Testis (tissue), 2 donors: ENCODE measurements at regions not wholly inside any gene's neighbourhood (a gene's known extent, or its start where the extent isn't known, plus 50 kb on each side); places are given as distances from the start of the nearest gene placed in this dataset.

Experiments
- DNase-seq: peaks from one replicate; pipeline ENCODE4 v3.0.0-alpha.2; 2019
- H3K27ac ChIP-seq, 2 donors: fragments of 200-600 bp; sonication (generic); one replicate each; pipeline ENCODE4 v1.5.1; 2019
- H3K27me3 ChIP-seq: fragments of 200-600 bp; sonication (generic); one replicate; pipeline ENCODE4 v1.5.1; 2019
- H3K36me3 ChIP-seq: fragments of 200-600 bp; sonication (generic); one replicate; pipeline ENCODE4 v1.5.1; 2017; ENCODE audit warnings: low read depth; ENCODE audit errors: missing control alignments
- H3K4me1 ChIP-seq: fragments of 200-600 bp; sonication (generic); one replicate; pipeline ENCODE4 v1.5.1; 2019
- H3K4me3 ChIP-seq, 2 donors: fragments of 200-600 bp; sonication (generic); one replicate each; pipeline ENCODE4 v1.5.1; 2017 to 2019
- H3K9me3 ChIP-seq: fragments of 200-600 bp; sonication (generic); one replicate; pipeline ENCODE4 v1.5.1; 2017
- POLR2A ChIP-seq: fragments of 450-650 bp; IDR thresholded peaks from one replicate; pipeline ENCODE4 v1.6.1; 2017; ENCODE audit warnings: antibody characterized with exemption, mild to moderate bottlenecking, moderate library complexity
- WGBS, 2 donors: methylation state at CpG; one replicate each; pipeline ENCODE4 v1.1.5; 2018; 5-methylcytosine and 5-hydroxymethylcytosine counted together
- intact Hi-C: fragments of 100-400 bp; cut with DNase I; formaldehyde crosslinking; loops from one replicate; pipeline ENCODE4 v1.15.1; 2023; ENCODE audit warnings: low total_unique reads
- TF ChIP-seq, protein P1 (sequence below), 3 experiments: fragments of 450-650 bp in 2 of 3; fragments of 200-600 bp in 1 of 3; sonication (generic) in 1 of 3; IDR thresholded peaks; one replicate each; pipeline ENCODE4 v1.5.1; 2016 to 2019; ENCODE audit warnings: antibody characterized with exemption in 3 of 3, mild to moderate bottlenecking in 2 of 3, moderate library complexity in 1 of 3

DNA sequence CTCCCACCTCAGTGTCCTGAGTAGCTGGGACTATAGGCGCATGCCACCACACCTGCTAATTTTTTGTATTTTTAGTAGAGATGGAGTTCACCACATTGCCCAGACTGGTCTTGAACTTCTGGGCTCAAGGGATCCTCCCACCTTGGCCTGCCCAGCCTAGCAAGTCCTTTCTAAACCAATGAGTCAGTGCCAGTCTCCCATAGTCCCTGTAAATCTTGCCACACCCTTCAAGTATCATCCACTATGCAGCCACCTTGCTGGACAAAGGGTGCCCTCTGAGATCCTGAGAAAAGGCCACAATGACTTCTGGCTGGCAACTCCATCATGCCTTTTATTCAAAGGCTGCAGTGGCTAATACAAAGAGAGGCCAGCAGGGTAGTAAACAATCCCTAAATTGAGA is 184.0 kb downstream of the ABHD5 start:
- no peaks in the 10 kb centered on the region for H3K36me3 ChIP-seq
- H3K27ac ChIP-seq = no peak overlapping the region
- H3K4me1 ChIP-seq = no peaks in the 10 kb centered on the region
- H3K4me3 ChIP-seq = no peak overlapping the region
- H3K9me3 ChIP-seq = no peaks in the 10 kb centered on the region
- no peak for TF ChIP-seq POLR2A
- TF ChIP-seq, protein P1, sequence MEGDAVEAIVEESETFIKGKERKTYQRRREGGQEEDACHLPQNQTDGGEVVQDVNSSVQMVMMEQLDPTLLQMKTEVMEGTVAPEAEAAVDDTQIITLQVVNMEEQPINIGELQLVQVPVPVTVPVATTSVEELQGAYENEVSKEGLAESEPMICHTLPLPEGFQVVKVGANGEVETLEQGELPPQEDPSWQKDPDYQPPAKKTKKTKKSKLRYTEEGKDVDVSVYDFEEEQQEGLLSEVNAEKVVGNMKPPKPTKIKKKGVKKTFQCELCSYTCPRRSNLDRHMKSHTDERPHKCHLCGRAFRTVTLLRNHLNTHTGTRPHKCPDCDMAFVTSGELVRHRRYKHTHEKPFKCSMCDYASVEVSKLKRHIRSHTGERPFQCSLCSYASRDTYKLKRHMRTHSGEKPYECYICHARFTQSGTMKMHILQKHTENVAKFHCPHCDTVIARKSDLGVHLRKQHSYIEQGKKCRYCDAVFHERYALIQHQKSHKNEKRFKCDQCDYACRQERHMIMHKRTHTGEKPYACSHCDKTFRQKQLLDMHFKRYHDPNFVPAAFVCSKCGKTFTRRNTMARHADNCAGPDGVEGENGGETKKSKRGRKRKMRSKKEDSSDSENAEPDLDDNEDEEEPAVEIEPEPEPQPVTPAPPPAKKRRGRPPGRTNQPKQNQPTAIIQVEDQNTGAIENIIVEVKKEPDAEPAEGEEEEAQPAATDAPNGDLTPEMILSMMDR (IDR thresholded peaks at IDR 0.05) = no peak
- H3K27me3 ChIP-seq = no peaks in the 10 kb centered on the region
- 93 to 100% methylated on average over 1 of the region's 1 CpG for WGBS, 2 donors
- intact Hi-C loops = no loop called here
- DNase-seq = no peak

DNA sequence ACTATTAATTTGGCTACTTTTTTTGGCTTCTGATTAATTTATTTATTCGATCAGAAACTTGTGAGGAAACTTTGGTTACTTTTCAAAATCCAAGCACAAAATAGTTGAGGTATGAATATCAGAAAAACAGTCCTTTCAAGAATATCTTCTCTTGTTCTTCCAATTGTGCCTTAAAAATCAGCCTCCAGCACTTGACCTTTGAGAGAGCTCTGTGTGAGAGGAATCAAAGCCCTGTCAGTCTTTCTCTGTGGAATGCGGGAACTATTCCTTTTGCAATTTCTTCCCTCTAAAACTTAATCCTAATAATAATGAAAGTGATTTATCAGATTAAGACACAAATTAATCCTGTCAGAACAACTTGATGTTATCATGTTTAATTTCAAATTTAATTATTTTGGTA is 185.9 kb downstream of the ABHD5 start:
- no peak for TF ChIP-seq POLR2A
- TF ChIP-seq, protein P1 (IDR thresholded peaks at IDR 0.05) = no peak
- Histone ChIP-seq H3K27ac (no peak overlapping the region), H3K9me3 (no peaks in the 10 kb centered on the region), H3K4me1 (no peaks in the 10 kb centered on the region), H3K36me3 (no peaks in the 10 kb centered on the region), H3K4me3 (no peak overlapping the region), H3K27me3 (no peaks in the 10 kb centered on the region)
- intact Hi-C loops = no loop called here
- WGBS, 2 donors = 90 to 95% methylated on average over 2 of the region's 2 CpGs
- DNase-seq = no peak

DNA sequence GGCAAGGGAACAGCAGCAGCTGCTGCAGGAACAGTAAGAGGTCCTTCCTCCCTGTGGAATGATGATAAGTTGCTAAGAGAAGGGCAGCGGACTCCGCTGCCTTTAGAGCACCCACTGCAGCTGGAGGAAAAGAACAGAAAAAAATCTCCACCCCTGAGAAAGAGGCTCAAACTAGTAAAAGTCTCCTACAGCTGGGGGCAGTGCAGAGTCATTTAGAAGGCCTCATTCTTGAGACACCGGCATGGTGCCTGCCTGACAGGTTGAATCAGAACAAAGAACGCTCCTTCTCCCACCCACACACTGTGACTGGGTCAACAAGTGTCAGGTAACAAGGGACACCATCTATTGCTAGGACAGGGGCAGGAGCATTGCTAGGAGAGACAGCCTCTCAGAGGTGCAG is 188.4 kb downstream of the ABHD5 start:
- Histone ChIP-seq H3K4me1 (peaks cover 12% of the 10 kb centered on the region), H3K27me3 (no peaks in the 10 kb centered on the region), H3K4me3 (no peak overlapping the region), H3K36me3 (no peaks in the 10 kb centered on the region), H3K27ac (no peak overlapping the region), H3K9me3 (no peaks in the 10 kb centered on the region)
- TF ChIP-seq, protein P1 (IDR thresholded peaks at IDR 0.05) = peak in 1 of 3 experiments; percentile 8
- TF ChIP-seq POLR2A = no peak
- intact Hi-C loops = no loop called here
- DNase-seq = peak; percentile 33
- WGBS, 2 donors = 60 to 73% methylated on average over 4 of the region's 4 CpGs

DNA sequence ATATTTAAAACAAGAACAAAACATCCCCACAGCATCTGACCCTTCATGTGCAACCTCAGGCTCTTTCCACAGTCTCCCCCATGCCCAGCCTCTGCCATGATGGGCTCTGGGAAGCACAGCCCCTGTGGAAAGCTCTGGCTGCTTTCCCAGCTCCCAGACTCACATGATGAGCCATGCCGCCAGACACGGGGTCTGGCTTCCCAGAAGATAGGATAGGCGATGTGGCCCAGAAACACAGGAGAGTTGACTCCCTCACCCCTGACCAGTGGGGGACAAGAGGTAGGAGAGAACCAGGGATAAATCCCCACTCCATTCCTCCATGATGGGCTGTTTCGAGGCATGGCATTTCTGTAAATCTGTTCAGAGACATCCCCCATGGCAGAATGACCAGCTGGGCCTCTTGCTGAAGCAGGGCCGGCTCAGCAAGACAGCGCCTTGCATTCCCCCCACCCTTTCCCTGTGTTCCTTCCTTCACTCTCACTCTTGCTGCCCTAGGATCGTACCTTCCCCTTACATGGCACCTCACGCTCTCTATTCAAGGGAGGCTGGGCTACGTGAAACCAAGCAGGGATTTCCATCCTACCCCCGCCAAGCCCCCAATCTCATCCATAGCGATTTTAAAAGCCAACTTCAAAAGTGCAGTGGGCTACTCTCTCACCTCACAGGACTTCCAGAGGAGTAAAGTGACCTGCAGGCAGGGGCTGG is 192.4 kb downstream of the ABHD5 start:
- DNase-seq = no peak
- no peaks in the 10 kb centered on the region for H3K27me3 ChIP-seq
- no peaks in the 10 kb centered on the region for H3K36me3 ChIP-seq
- H3K4me1 ChIP-seq = peaks cover 12% of the 10 kb centered on the region
- WGBS, 2 donors = 75 to 88% methylated on average over 9 to 11 of the region's 11 CpGs
- no peak overlapping the region for H3K4me3 ChIP-seq
- TF ChIP-seq, protein P1 (IDR thresholded peaks at IDR 0.05) = no peak
- TF ChIP-seq POLR2A = no peak
- H3K9me3 ChIP-seq = no peaks in the 10 kb centered on the region
- intact Hi-C loops = no loop called here
- no peak overlapping the region for H3K27ac ChIP-seq
